HG03565 (cell line): ENCODE measurements at regions not wholly inside any gene's neighbourhood (a gene's known extent, or its start where the extent isn't known, plus 50 kb on each side); places are given as distances from the start of the nearest gene placed in this dataset.

ENCODE experiments used
- ATAC-seq: cut with Tn5 transposase; IDR thresholded peaks from one replicate; pipeline ENCODE4 v1.9.1; 2021; ENCODE audit warnings: mild to moderate bottlenecking, moderate library complexity; ENCODE audit not compliant: unreplicated experiment

GRCh38 chr14:101360054-101360911 lies 201.0 kb upstream of the DIO3 start:
- ATAC-seq = no peak

- no peak for ATAC-seq
These were observed 200.3 kb upstream of the DIO3 start for GRCh38 chr14:101361044-101361443.

- ATAC-seq = no peak
These were observed 199.6 kb upstream of the DIO3 start for GRCh38 chr14:101361451-101362433.

GRCh38 chr14:101362529-101363260 lies 198.6 kb upstream of the DIO3 start:
- no peak for ATAC-seq

GRCh38 chr14:101363261-101363555 lies 198.1 kb upstream of the DIO3 start:
- no peak for ATAC-seq

GRCh38 chr14:101363880-101364391 lies 197.4 kb upstream of the DIO3 start:
- ATAC-seq = no peak

GRCh38 chr14:101364503-101365328 lies 196.6 kb upstream of the DIO3 start:
- ATAC-seq = no peak

- ATAC-seq = no peak
These were observed 195.8 kb upstream of the DIO3 start for GRCh38 chr14:101365329-101366158.

GRCh38 chr14:101367421-101368261 lies 193.7 kb upstream of the DIO3 start:
- no peak for ATAC-seq

GRCh38 chr14:101368629-101369028 lies 192.7 kb upstream of the DIO3 start:
- no peak for ATAC-seq

- no peak for ATAC-seq
These were observed 191.9 kb upstream of the DIO3 start for GRCh38 chr14:101369194-101369915.

- no peak for ATAC-seq
These were observed 191.2 kb upstream of the DIO3 start for GRCh38 chr14:101369916-101370592.

- ATAC-seq = no peak
These were observed 190.4 kb upstream of the DIO3 start for GRCh38 chr14:101370593-101371569.

GRCh38 chr14:101371799-101372793 lies 189.2 kb upstream of the DIO3 start:
- no peak for ATAC-seq
